ENCODE measurements at regions not wholly inside any gene's neighbourhood (a gene's known extent, or its start where the extent isn't known, plus 50 kb on each side); places are given as distances from the start of the nearest gene placed in this dataset.
"Not testable (repeated sequence)": the region's sequence is repeated elsewhere in the genome, so short reads cannot be mapped to it uniquely, and the experiment has no call there.

DNA sequence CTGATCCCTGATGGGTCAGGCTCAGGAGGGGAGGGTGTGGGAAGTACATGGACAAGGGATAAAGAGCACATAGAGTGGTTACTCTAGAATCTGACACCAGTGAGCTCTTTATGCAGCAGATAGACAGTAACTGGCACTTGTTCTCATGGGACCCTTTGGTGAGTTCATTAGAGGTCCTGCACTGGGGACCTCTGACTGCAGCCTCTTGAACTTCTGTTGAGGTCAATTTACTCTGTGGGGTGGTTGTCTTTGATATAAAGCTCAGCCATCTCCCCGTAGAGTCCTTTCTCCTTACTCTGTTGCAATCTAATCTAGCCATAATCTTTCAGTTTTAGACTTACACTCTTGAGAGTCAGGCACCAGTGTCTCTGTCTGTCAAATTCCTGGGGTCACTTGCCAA is 222.4 kb downstream of the GPAT3 start:
- DNase-seq, result no peak

- DNase-seq, result peak; percentile 7
Measured at GRCh38 chr4:83757121-83757621, 221.3 kb downstream of the GPAT3 start.

- no peak for DNase-seq
Measured at GRCh38 chr4:83753260-83753659, 217.4 kb downstream of the GPAT3 start.

GRCh38 chr4:83751336-83751949 is 215.5 kb downstream of the GPAT3 start:
- DNase-seq, result peak; percentile 16

- DNase-seq, result peak; percentile 40
Measured at GRCh38 chr4:83748711-83749110, 212.8 kb downstream of the GPAT3 start.

GRCh38 chr4:83738895-83739294 is 203.0 kb downstream of the GPAT3 start:
- DNase-seq, result peak; percentile 1

GRCh38 chr4:83734576-83734975 is 198.7 kb downstream of the GPAT3 start:
- DNase-seq, result no peak

DNA sequence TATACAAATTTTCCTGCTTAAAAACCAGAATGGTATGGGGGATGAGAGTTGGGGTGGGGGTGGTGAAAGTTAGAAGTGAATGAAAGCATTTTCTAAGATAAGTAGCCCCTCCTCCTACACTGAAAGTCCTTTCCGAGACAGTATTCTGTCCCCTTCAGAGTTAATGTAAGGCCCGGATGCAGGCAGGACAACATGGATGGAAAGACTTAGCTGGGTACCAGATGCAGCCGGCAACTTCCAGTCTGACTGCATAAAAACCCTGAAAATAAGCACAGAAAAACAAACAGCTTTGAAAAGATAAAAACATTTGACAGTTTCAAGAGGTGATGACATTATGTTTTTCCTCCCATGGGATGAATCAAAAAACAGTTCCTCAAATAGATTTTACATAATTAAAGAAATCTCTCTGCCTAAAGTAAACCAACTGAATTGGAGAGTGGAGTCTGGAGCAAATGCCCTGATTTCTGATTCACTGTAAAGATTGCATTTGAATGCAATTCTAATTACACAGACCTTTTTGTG is 196.3 kb downstream of the GPAT3 start:
- no peak for DNase-seq

GRCh38 chr4:83731609-83732008 is 195.7 kb downstream of the GPAT3 start:
- DNase-seq, result no peak

GRCh38 chr4:83730958-83731357 is 195.1 kb downstream of the GPAT3 start:
- DNase-seq, result not testable (repeated sequence)

DNA sequence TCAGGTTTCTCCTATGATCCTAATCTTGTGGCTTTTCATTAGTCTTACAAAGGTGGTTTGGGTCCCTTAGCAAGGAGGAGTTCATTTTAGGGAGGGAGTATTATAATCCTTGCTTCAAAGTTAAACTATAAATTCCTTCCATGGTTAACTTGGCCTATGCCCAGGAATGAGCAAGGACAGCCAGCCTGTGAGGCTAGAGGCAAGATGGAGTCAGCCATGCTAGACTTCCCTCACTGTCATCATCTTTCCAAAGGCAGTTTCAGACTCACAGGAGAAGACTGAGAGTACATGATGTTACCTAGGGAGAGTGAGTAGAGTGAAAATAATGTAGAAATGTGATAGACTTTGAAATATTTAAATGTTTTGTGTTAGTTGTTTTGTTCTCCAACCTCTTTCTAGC is 192.3 kb downstream of the GPAT3 start:
- DNase-seq, result no peak

DNA sequence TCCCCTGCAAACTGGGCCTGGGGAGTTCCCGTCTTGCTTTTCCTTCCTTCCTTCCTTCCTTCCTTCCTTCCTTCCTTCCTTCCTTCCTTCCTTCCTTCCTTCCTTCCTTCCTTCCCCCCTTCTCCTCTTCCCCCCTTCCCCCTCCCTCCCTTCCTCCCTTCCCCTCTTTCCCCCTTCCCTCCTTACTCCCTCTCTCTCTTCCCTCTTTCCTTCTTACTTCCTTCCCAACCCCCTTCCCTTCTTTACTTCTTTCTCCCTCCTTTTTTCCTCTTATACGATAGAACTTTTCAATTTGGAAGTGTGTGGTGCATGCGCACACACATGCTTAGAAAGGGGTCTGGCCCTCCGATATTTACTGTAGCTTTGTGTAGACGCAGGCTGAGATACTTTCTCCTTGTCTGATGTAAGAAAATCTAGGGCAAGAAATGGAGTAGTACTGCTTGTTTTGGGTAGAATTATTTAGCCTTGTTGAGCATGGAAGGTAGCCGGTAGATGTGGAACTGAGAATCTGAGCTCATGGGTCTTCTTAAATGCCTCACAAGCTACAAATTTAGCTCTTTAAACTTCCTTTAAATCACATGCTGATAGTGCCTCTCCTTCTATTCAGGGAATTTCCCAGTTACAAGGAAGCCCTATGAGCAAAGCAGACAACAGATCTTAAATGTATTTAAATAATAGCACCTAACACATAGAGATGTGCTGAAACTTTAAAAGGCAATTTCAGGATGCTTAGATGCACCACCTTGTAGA is 189.6 kb downstream of the GPAT3 start:
- no peak for DNase-seq

DNA sequence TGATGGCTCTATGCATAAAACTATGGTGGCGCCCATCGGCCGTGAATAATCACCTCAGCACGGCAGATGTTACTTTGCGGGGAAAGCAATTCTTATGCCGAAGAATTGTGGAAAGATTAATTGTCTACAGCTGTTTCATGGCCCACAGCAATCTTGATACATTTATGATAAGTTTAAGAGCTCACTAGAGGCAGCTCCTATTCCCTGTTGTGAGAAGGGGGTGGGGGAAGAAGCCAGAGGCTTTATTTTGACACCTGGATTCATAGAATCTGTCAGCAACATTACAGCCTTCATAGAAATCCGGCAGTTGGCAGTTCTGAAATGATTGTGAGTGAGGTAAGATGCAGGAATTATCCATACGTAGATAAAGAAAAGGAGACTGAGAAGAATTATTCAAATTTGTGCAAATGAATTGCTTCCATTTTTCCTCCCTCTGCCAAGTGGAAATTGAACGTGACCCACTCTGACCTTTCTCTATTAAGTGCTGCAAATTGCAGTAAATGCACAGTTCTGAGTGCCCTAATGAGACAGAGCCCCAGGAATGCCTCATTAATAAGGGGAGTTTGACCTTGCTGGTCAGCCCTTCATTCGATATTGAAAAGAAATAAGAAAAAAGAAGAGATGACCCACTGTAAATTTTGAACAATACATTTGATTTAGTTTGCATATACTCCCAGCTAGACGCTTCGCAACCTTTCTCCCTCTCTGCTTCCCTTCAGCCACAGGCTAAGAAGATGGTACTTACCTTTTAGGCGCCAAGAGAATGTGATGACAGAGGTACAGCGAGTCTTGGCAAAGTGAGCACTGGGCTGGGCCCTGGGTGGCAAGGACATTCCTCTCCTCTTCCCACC is 188.8 kb downstream of the GPAT3 start:
- DNase-seq, result no peak

DNA sequence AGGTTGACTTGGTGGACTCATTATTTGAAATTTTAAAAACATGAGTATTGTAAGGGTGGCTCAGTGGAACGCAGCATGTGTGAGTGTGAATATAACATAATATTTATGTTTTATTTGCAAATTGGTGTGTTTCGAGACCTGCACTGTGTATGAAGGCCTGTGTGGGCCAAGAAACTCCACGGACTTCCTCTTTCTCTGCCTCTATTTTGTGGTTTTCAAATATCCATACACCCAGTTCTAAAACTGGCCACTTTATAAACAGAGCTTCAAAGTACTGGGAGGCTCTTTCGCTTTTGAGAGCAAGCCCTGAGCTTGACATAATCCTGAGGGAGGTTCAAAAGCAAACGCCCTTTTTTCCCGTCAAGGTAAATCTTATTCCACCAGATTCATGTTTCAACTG is 187.7 kb downstream of the GPAT3 start:
- no peak for DNase-seq

DNA sequence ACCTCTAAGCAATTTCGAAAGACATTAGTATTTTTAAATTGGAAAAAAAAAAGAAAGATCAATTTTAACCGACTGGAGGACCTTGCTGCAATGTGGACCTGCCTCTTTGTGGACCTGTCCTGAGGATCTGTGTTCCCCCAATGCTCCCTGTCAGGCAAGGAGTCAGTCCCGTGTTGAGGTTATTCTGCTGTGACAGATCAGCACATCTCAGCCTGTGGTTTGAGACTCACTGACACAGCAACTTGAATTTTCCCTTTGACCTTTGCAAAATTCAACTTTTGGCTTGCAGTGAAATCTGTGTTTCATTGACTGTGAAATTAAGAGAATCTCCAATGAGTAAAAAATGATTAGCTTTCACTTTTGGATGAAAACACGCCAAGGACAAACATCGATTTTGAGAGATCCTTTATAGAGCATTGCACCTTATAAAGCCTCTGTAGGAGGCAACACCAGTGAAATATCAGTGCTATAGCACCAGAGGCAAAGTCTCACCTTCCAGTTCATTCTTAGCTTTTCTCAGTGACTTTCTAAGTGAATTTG is 186.9 kb downstream of the GPAT3 start:
- DNase-seq, result no peak

GRCh38 chr4:83716874-83717273 is 181.0 kb downstream of the GPAT3 start:
- no peak for DNase-seq

- no peak for DNase-seq
Measured at GRCh38 chr4:83712890-83713289, 177.0 kb downstream of the GPAT3 start.

GRCh38 chr4:83709627-83710026 is 173.7 kb downstream of the GPAT3 start:
- DNase-seq, result no peak

DNA sequence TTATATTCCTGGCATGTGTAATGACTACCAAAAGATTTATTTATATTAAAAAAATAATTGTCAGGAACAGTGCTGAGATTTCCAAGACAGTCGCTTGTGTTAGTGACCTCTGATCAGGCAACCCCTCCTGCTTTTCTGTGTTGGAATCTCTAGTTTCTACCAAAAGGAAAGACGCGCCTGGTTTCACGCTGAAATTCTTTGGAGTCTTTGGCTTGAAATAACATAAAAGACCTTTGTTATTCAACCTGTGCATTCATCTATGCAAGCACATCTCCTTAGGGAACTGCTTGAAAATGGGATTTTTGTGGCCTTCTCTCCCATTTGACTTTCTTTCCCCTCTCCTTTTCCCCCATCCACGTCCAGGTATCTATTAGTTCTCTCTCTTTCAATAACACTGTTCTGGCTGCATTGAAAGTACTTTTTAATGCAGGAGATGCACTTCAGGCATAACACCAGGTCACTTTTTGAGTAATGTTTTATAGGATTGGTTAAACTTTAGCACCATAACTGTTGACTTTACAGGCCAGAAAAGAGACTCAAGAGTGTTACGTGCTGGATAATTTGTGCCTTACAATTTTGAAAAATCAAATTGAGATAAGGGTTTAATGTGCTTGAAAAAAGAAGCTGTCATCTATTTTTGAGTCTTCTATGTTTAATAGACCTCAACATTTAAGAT is 172.7 kb downstream of the GPAT3 start:
- no peak for DNase-seq

- DNase-seq, result no peak
Measured at GRCh38 chr4:83704786-83705185, 168.9 kb downstream of the GPAT3 start.

GRCh38 chr4:83703752-83704151 is 167.8 kb downstream of the GPAT3 start:
- DNase-seq, result no peak

DNA sequence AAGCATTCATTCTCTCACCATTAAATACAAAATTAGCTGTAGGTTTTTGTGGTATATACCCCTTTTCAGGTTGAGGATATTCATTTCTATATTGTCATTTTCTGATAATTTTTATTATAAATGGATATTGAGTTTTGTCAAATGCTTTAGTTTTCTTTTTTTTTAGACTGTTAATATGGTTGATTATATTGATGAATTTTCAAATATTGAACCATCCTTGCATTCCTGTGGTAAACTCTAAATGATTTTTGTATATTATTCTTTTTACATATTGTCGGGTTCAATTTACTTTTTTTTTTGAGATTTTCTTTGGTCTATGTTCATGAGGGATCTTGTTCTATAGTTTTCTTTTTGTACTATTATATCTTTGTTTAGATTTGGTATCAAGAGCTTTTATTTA is 165.1 kb downstream of the GPAT3 start:
- no peak for DNase-seq

DNA sequence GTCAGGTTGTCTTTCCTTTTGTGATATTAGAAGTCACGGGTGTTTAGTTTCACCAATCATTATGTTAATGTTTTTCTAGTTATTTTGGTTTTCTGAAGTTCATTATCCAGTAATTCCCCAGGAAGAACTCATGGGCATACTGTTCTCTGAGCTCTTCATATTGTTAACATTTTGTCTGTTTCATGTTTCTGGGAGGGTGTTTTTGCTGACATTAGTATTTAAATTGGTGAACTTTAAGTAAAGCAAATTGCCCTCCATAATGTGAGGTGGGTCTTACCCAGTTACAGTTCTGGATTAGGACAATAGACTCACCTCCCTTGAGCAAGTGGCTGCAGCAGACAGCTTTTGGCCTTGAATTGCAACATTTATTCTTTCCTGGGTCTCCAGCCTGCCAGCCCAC is 163.4 kb downstream of the GPAT3 start:
- no peak for DNase-seq

All from DMS53 (cell line).